Small intestine (tissue), 7 donors: ENCODE measurements at regions not wholly inside any gene's neighbourhood (a gene's known extent, or its start where the extent isn't known, plus 50 kb on each side); places are given as distances from the start of the nearest gene placed in this dataset.

Experiments
- DNase-seq, 2 donors: peaks; one replicate each; pipeline versions ENCODE4 v3.0.0 to v3.0.0-alpha.2; 2013
- FAIRE-seq: peaks from 2 replicates; lab custom pipeline; 2012; peaks lifted over from hg19 to GRCh38; lab: Jason Lieb, UNC
- H3K27ac ChIP-seq, 3 donors: one replicate each; pipeline ENCODE4 v1.5.1; 2013; ENCODE audit warnings: low read length in 2 of 3, mild to moderate bottlenecking in 2 of 3, control low read depth in 1 of 3, inconsistent platforms in 1 of 3, low read depth in 1 of 3, moderate library complexity in 1 of 3
- H3K27me3 ChIP-seq, 3 donors: one replicate each; pipeline ENCODE4 v1.6.1; 2013; ENCODE audit warnings: low read length in 3 of 3, inconsistent platforms in 1 of 3; ENCODE audit not compliant: control insufficient read depth in 3 of 3, insufficient read depth in 3 of 3
- H3K36me3 ChIP-seq, 3 donors: one replicate each; pipeline ENCODE4 v1.6.1; 2013; ENCODE audit warnings: low read length in 3 of 3, inconsistent platforms in 1 of 3, low read depth in 1 of 3, mild to moderate bottlenecking in 1 of 3, moderate library complexity in 1 of 3; ENCODE audit not compliant: control insufficient read depth in 3 of 3, insufficient read depth in 2 of 3
- H3K4me1 ChIP-seq, 3 donors: one replicate each; pipeline ENCODE4 v1.6.1; 2013; ENCODE audit warnings: low read length in 2 of 3, inconsistent platforms in 1 of 3, low read depth in 1 of 3, mild to moderate bottlenecking in 1 of 3, moderate library complexity in 1 of 3; ENCODE audit not compliant: control insufficient read depth in 3 of 3, insufficient read depth in 2 of 3
- H3K4me3 ChIP-seq, 3 donors: one replicate each; pipeline ENCODE4 v1.5.1; 2013; ENCODE audit warnings: low read length in 3 of 3, control low read depth in 1 of 3, inconsistent platforms in 1 of 3, low read depth in 1 of 3, mild to moderate bottlenecking in 1 of 3, moderate library complexity in 1 of 3
- H3K9me3 ChIP-seq, 2 donors: one replicate each; pipeline ENCODE4 v1.6.1; 2013; ENCODE audit warnings: low read depth in 1 of 2, low read length in 1 of 2; ENCODE audit not compliant: control insufficient read depth in 2 of 2, insufficient read depth in 1 of 2
- WGBS, 3 donors: extraction: QIAGEN DNeasy Blood & Tissue Kit; methylation state at CpG; one replicate each; pipeline ENCODE4 v1.1.7; 2013; 5-methylcytosine and 5-hydroxymethylcytosine counted together
- donor health status: healthy with polysubstance abuse.
- donor health status: control.
- donor health status: control.
- donor health status: Bipolar disorder and iron deficiency.
- donor health status: healthy.

- no peaks in the 10 kb centered on the region for H3K36me3 ChIP-seq
- FAIRE-seq (no peak), DNase-seq (no peak)
- H3K27ac ChIP-seq, result no peak overlapping the region
- no peak overlapping the region for H3K4me3 ChIP-seq
- no peaks in the 10 kb centered on the region for H3K4me1 ChIP-seq
- WGBS, 3 donors, result 86 to 91% (median 89%) methylated on average over 3 of the region's 3 CpGs
- H3K27me3 ChIP-seq, result no peaks in the 10 kb centered on the region
- no peaks in the 10 kb centered on the region for H3K9me3 ChIP-seq
Observed at GRCh38 chr1:79388694-79389361, 382.3 kb upstream of the ADGRL4 start.

- Histone ChIP-seq H3K9me3 (no peaks in the 10 kb centered on the region), H3K27ac (no peak overlapping the region), H3K36me3 (no peaks in the 10 kb centered on the region), H3K27me3 (no peaks in the 10 kb centered on the region), H3K4me1 (no peaks in the 10 kb centered on the region), H3K4me3 (no peak overlapping the region)
- no peak for FAIRE-seq
- DNase-seq, result no peak
- 86 to 94% (median 89%) methylated on average over 1 of the region's 1 CpG for WGBS, 3 donors
Observed at GRCh38 chr1:79386730-79387129, 380.2 kb upstream of the ADGRL4 start.

- DNase-seq (no peak), FAIRE-seq (no peak)
- 60 to 64% (median 62%) methylated on average over 3 of the region's 3 CpGs for WGBS, 3 donors
- no peaks in the 10 kb centered on the region for H3K9me3 ChIP-seq
- no peak overlapping the region for H3K27ac ChIP-seq
- H3K27me3 ChIP-seq, result no peaks in the 10 kb centered on the region
- H3K4me1 ChIP-seq, result no peaks in the 10 kb centered on the region
- H3K36me3 ChIP-seq, result no peaks in the 10 kb centered on the region
- no peak overlapping the region for H3K4me3 ChIP-seq
Observed at GRCh38 chr1:79380078-79380477, 373.5 kb upstream of the ADGRL4 start.

GRCh38 chr1:79376106-79376505 is 369.6 kb upstream of the ADGRL4 start:
- no peaks in the 10 kb centered on the region for H3K36me3 ChIP-seq
- H3K27ac ChIP-seq, result no peak overlapping the region
- no peak overlapping the region for H3K4me3 ChIP-seq
- no peaks in the 10 kb centered on the region for H3K4me1 ChIP-seq
- DNase-seq (no peak), FAIRE-seq (no peak)
- no peaks in the 10 kb centered on the region for H3K27me3 ChIP-seq
- no peaks in the 10 kb centered on the region for H3K9me3 ChIP-seq
- WGBS, 3 donors, result 76 to 89% (median 79%) methylated on average over 1 of the region's 1 CpG

- DNase-seq (no peak), FAIRE-seq (no peak)
- no peaks in the 10 kb centered on the region for H3K27me3 ChIP-seq
- 6 to 22% (median 15%) methylated on average over 1 of the region's 1 CpG for WGBS, 3 donors
- H3K36me3 ChIP-seq, result no peaks in the 10 kb centered on the region
- no peak overlapping the region for H3K27ac ChIP-seq
- H3K4me1 ChIP-seq, result no peaks in the 10 kb centered on the region
- H3K4me3 ChIP-seq, result no peak overlapping the region
- H3K9me3 ChIP-seq, result no peaks in the 10 kb centered on the region
Observed at GRCh38 chr1:79375352-79375751, 368.8 kb upstream of the ADGRL4 start.

GRCh38 chr1:79374397-79374796 is 367.9 kb upstream of the ADGRL4 start:
- Histone ChIP-seq H3K4me3 (no peak overlapping the region), H3K27ac (no peak overlapping the region), H3K9me3 (no peaks in the 10 kb centered on the region), H3K27me3 (no peaks in the 10 kb centered on the region), H3K36me3 (no peaks in the 10 kb centered on the region), H3K4me1 (no peaks in the 10 kb centered on the region)
- DNase-seq (no peak), FAIRE-seq (no peak)
- WGBS, 3 donors, result 50 to 85% (median 76%) methylated on average over 1 of the region's 1 CpG

GRCh38 chr1:79373481-79374125 is 367.1 kb upstream of the ADGRL4 start:
- Histone ChIP-seq H3K4me3 (no peak overlapping the region), H3K27me3 (no peaks in the 10 kb centered on the region), H3K36me3 (no peaks in the 10 kb centered on the region), H3K9me3 (no peaks in the 10 kb centered on the region), H3K4me1 (no peaks in the 10 kb centered on the region), H3K27ac (no peak overlapping the region)
- 28 to 41% (median 29%) methylated on average over 2 of the region's 2 CpGs for whole genome bisulfite sequencing, 3 donors
- FAIRE-seq, result no peak
- DNase-seq, result no peak

GRCh38 chr1:79371802-79372201 is 365.3 kb upstream of the ADGRL4 start:
- FAIRE-seq (no peak), DNase-seq (no peak)
- no peak overlapping the region for H3K4me3 ChIP-seq
- H3K36me3 ChIP-seq, result no peaks in the 10 kb centered on the region
- WGBS, 3 donors, result 77 to 100% (median 90%) methylated on average over 1 of the region's 1 CpG
- no peaks in the 10 kb centered on the region for H3K4me1 ChIP-seq
- no peak overlapping the region for H3K27ac ChIP-seq
- H3K9me3 ChIP-seq, result no peaks in the 10 kb centered on the region
- H3K27me3 ChIP-seq, result no peaks in the 10 kb centered on the region
